HG03558 (cell line): ENCODE measurements at regions not wholly inside any gene's neighbourhood (a gene's known extent, or its start where the extent isn't known, plus 50 kb on each side); places are given as distances from the start of the nearest gene placed in this dataset.
"Not testable (repeated sequence)": the region's sequence is repeated elsewhere in the genome, so short reads cannot be mapped to it uniquely, and the experiment has no call there.

Experiments
- ATAC-seq: cut with Tn5 transposase; IDR thresholded peaks from one replicate; pipeline ENCODE4 v1.9.1; 2021; ENCODE audit warnings: moderate number of reproducible peaks; ENCODE audit not compliant: unreplicated experiment; ENCODE audit errors: extremely low read depth

- ATAC-seq: no peak
Measured at GRCh38 chr6:67706388-67706787, 928.7 kb upstream of the ADGRB3 start.

- ATAC-seq: no peak
Measured at GRCh38 chr6:67698534-67698933, 936.5 kb upstream of the ADGRB3 start.

- ATAC-seq: no peak
Measured at GRCh38 chr6:67694127-67694526, 941.0 kb upstream of the ADGRB3 start.

GRCh38 chr6:67689329-67689728 is 945.8 kb upstream of the ADGRB3 start:
- ATAC-seq: no peak

GRCh38 chr6:67687396-67687795 is 947.7 kb upstream of the ADGRB3 start:
- ATAC-seq: no peak

- ATAC-seq: not testable (repeated sequence)
Measured at GRCh38 chr6:67686225-67686624, 948.9 kb upstream of the ADGRB3 start.

- no peak for ATAC-seq
Measured at GRCh38 chr6:67683960-67684359, 951.1 kb upstream of the ADGRB3 start.

- no peak for ATAC-seq
Measured at GRCh38 chr6:67680297-67680932, 954.7 kb upstream of the ADGRB3 start.

- ATAC-seq: no peak
Measured at GRCh38 chr6:67679566-67680296, 955.4 kb upstream of the ADGRB3 start.

- no peak for ATAC-seq
Measured at GRCh38 chr6:67676892-67677291, 958.2 kb upstream of the ADGRB3 start.

GRCh38 chr6:67667637-67668422 is 967.3 kb upstream of the ADGRB3 start:
- ATAC-seq: no peak

- no peak for ATAC-seq
Measured at GRCh38 chr6:67666177-67666964, 968.7 kb upstream of the ADGRB3 start.

- ATAC-seq: no peak
Measured at GRCh38 chr6:67664942-67665341, 970.1 kb upstream of the ADGRB3 start.

GRCh38 chr6:67663105-67663895 is 971.8 kb upstream of the ADGRB3 start:
- no peak for ATAC-seq

GRCh38 chr6:67653561-67653960 is 981.5 kb upstream of the ADGRB3 start:
- no peak for ATAC-seq

GRCh38 chr6:67646550-67646949 is 988.5 kb upstream of the ADGRB3 start:
- no peak for ATAC-seq

GRCh38 chr6:67643281-67643680 is 991.8 kb upstream of the ADGRB3 start:
- ATAC-seq: no peak

- ATAC-seq: no peak
Measured at GRCh38 chr6:67642582-67642981, 992.5 kb upstream of the ADGRB3 start.

- ATAC-seq: no peak
Measured at GRCh38 chr6:67640484-67640883, 994.6 kb upstream of the ADGRB3 start.

- no peak for ATAC-seq
Measured at GRCh38 chr6:67639161-67639560, 995.9 kb upstream of the ADGRB3 start.
